ENCODE measurements at regions not wholly inside any gene's neighbourhood (a gene's known extent, or its start where the extent isn't known, plus 50 kb on each side); places are given as distances from the start of the nearest gene placed in this dataset.

GRCh38 chr2:133884739-133885381, 316.6 kb upstream of the NCKAP5 start:
- H3K4me3 ChIP-seq (replicated peaks in 1 of 3) = no peak overlapping the region
- peak in 3 of 6 experiments; percentile 32 to 42 (median 42) for TF ChIP-seq CTCF (IDR thresholded peaks at IDR 0.05)
- TF ChIP-seq POLR2A (IDR thresholded peaks at IDR 0.05) = no peak
- H3K36me3 ChIP-seq = no peaks in the 10 kb centered on the region
- H3K9me3 ChIP-seq = no peaks in the 10 kb centered on the region
- H3K27ac ChIP-seq = no peak overlapping the region
- intact Hi-C loops (cut with DNase I) = loop anchor here (10.0 kb wide), 3 partner anchors 230 to 530 kb away; no protein-coding TSS in a partner anchor
- 63 to 82% methylated on average over 2 of the region's 2 CpGs for WGBS, 2 donors
- H3K27me3 ChIP-seq = no peaks in the 10 kb centered on the region
- no peak for DNase-seq
- peaks cover 0 to 13% of the 10 kb centered on the region in 2 donors for H3K4me1 ChIP-seq

- intact Hi-C loops (cut with DNase I) = loop anchor here (10.0 kb wide), 3 partner anchors 229 to 529 kb away; no protein-coding TSS in a partner anchor
- 20 to 40% methylated on average over 5 of the region's 5 CpGs for WGBS, 2 donors
- no peaks in the 10 kb centered on the region for H3K27me3 ChIP-seq
- no peaks in the 10 kb centered on the region for H3K36me3 ChIP-seq
- no peaks in the 10 kb centered on the region for H3K9me3 ChIP-seq
- no peak overlapping the region for H3K4me3 ChIP-seq (replicated peaks in 1 of 3)
- DNase-seq = peak; percentile 77 to 83
- peak overlapping the region in 2 of 3 donors; percentile 12 to 44 for H3K27ac ChIP-seq
- TF ChIP-seq CTCF (IDR thresholded peaks at IDR 0.05) (no peak), POLR2A (IDR thresholded peaks at IDR 0.05) (no peak)
- peaks cover 0 to 13% of the 10 kb centered on the region in 2 donors for H3K4me1 ChIP-seq
Observed at GRCh38 chr2:133885847-133886246, 317.6 kb upstream of the NCKAP5 start.

GRCh38 chr2:133886735-133887675, 318.7 kb upstream of the NCKAP5 start:
- H3K9me3 ChIP-seq = no peaks in the 10 kb centered on the region
- no peak overlapping the region for H3K4me3 ChIP-seq (replicated peaks in 1 of 3)
- H3K36me3 ChIP-seq = no peaks in the 10 kb centered on the region
- H3K27me3 ChIP-seq = no peaks in the 10 kb centered on the region
- TF ChIP-seq POLR2A (IDR thresholded peaks at IDR 0.05) (no peak), CTCF (IDR thresholded peaks at IDR 0.05) (peak; percentile 29 to 67 (median 57))
- peak overlapping the region in 1 of 3 donors; percentile 12 for H3K27ac ChIP-seq
- H3K4me1 ChIP-seq = peaks cover 0 to 13% of the 10 kb centered on the region in 2 donors
- intact Hi-C loops (cut with DNase I) = loop anchor here (10.0 kb wide), 3 partner anchors 228 to 528 kb away; no protein-coding TSS in a partner anchor
- 47 to 48% methylated on average over 19 of the region's 19 CpGs for WGBS, 2 donors
- peak; percentile 83 to 90 for DNase-seq

- intact Hi-C loops (cut with DNase I) = loop anchor here (10.0 kb wide), 3 partner anchors 227 to 527 kb away; no protein-coding TSS in a partner anchor
- Histone ChIP-seq H3K27me3 (no peaks in the 10 kb centered on the region), H3K36me3 (no peaks in the 10 kb centered on the region), H3K4me3 (replicated peaks in 1 of 3) (no peak overlapping the region), H3K27ac (no peak overlapping the region), H3K9me3 (no peaks in the 10 kb centered on the region), H3K4me1 (peaks cover 0 to 13% of the 10 kb centered on the region in 2 donors)
- TF ChIP-seq CTCF (IDR thresholded peaks at IDR 0.05) (no peak), POLR2A (IDR thresholded peaks at IDR 0.05) (no peak)
- WGBS, 2 donors = 83 to 90% methylated on average over 4 of the region's 4 CpGs
- DNase-seq = no peak
Observed at GRCh38 chr2:133887676-133888040, 319.4 kb upstream of the NCKAP5 start.
